Right lobe of liver (tissue), 4 donors: ENCODE measurements at regions not wholly inside any gene's neighbourhood (a gene's known extent, or its start where the extent isn't known, plus 50 kb on each side); places are given as distances from the start of the nearest gene placed in this dataset.

ENCODE experiments used
- CTCF ChIP-seq, 4 donors: fragments of 200-600 bp in 3 of 4; fragments of 450-650 bp in 1 of 4; IDR thresholded peaks; one replicate each; pipeline versions ENCODE4 v1.5.1 to v1.8.0; 2016 to 2022; ENCODE audit warnings: antibody characterized with exemption in 4 of 4, mild to moderate bottlenecking in 2 of 4
- POLR2A ChIP-seq: fragments of 450-650 bp; IDR thresholded peaks from one replicate; pipeline ENCODE4 v1.6.1; 2017; ENCODE audit warnings: antibody characterized with exemption, mild to moderate bottlenecking
- donor health status: DM: no; HTN: no; CAD: no.
- donor health status: DM: no; HTN: no; CAD: no.
- donor health status: DM: no; HTN: yes; CAD: no.

- no peak for TF ChIP-seq CTCF (IDR thresholded peaks at IDR 0.05)
- no peak for TF ChIP-seq POLR2A
Measured at GRCh38 chr9:107172979-107173347, 110.1 kb upstream of the RAD23B start.
